Loucy (cell line): ENCODE measurements at regions not wholly inside any gene's neighbourhood (a gene's known extent, or its start where the extent isn't known, plus 50 kb on each side); places are given as distances from the start of the nearest gene placed in this dataset.
"Not testable (repeated sequence)": the region's sequence is repeated elsewhere in the genome, so short reads cannot be mapped to it uniquely, and the experiment has no call there.

Experiments used
- H2AFZ ChIP-seq: fragments of 200-600 bp; sonication (generic); 2 replicates; pipeline ENCODE4 v1.6.0; 2016; ENCODE audit warnings: antibody characterized with exemption, mild to moderate bottlenecking, low read length, moderate library complexity
- H3F3A ChIP-seq: fragments of 200-600 bp; 2 replicates; pipeline ENCODE4 v1.6.0; 2016; ENCODE audit warnings: antibody characterized with exemption, low read depth, mild to moderate bottlenecking
- H3K27me3 ChIP-seq: fragments of 200-600 bp; sonication (generic); 2 replicates; pipeline ENCODE4 v1.6.1; 2014; ENCODE audit warnings: low read length, mild to moderate bottlenecking; ENCODE audit not compliant: insufficient read depth, poor library complexity, severe bottlenecking
- H3K36me3 ChIP-seq: fragments of 200-600 bp; sonication (generic); 2 replicates; pipeline ENCODE4 v1.6.1; 2016; ENCODE audit warnings: low read length; ENCODE audit not compliant: insufficient read depth
- H3K4me1 ChIP-seq: fragments of 200-600 bp; sonication (generic); 2 replicates; pipeline ENCODE4 v1.5.1; 2014; ENCODE audit warnings: low read length, mild to moderate bottlenecking; ENCODE audit not compliant: insufficient read depth, poor library complexity, severe bottlenecking
- H3K4me2 ChIP-seq: fragments of 200-600 bp; sonication (generic); 2 replicates; pipeline ENCODE4 v1.6.0; 2014; ENCODE audit warnings: antibody characterized with exemption, low read length, low read depth, mild to moderate bottlenecking; ENCODE audit not compliant: poor library complexity, severe bottlenecking
- H3K4me3 ChIP-seq: fragments of 200-600 bp; sonication (generic); 2 replicates; pipeline ENCODE4 v1.5.1; 2014; ENCODE audit warnings: low read length, mild to moderate bottlenecking, mixed read lengths; ENCODE audit not compliant: poor library complexity, severe bottlenecking
- H3K79me2 ChIP-seq: fragments of 200-600 bp; sonication (generic); 2 replicates; pipeline ENCODE4 v1.6.1; 2014; ENCODE audit warnings: low read length; ENCODE audit not compliant: insufficient read depth
- H3K9ac ChIP-seq: fragments of 200-600 bp; sonication (generic); 2 replicates; pipeline ENCODE4 v1.6.0; 2014; ENCODE audit warnings: mild to moderate bottlenecking, low read depth, low read length, moderate library complexity; ENCODE audit not compliant: poor library complexity, severe bottlenecking
- H3K9me2 ChIP-seq: fragments of 200-600 bp; sonication (generic); replicated peaks from 2 replicates; pipeline ENCODE4 v1.6.1; 2016; ENCODE audit warnings: low read depth, low read length, mixed read lengths
- H3K9me3 ChIP-seq: fragments of 200-600 bp; sonication (generic); 2 replicates; pipeline ENCODE4 v1.6.1; 2014; ENCODE audit warnings: mild to moderate bottlenecking, antibody characterized with exemption, low read length, low read depth; ENCODE audit not compliant: insufficient read depth
- H4K20me1 ChIP-seq: fragments of 200-600 bp; sonication (generic); 2 replicates; pipeline ENCODE4 v1.6.0; 2014; ENCODE audit warnings: antibody characterized with exemption, low read length, mild to moderate bottlenecking; ENCODE audit not compliant: insufficient read depth, poor library complexity, severe bottlenecking
- CTCF ChIP-seq: fragments of 200-600 bp; sonication (generic); conservative IDR thresholded peaks from 2 replicates; pipeline ENCODE4 v1.5.1; 2014; ENCODE audit warnings: mild to moderate bottlenecking, antibody characterized with exemption, low read length
- EZH2phosphoT487 ChIP-seq: fragments of 200-600 bp; IDR thresholded peaks from 2 replicates; pipeline ENCODE4 v1.6.1; 2018; ENCODE audit warnings: antibody characterized with exemption, mild to moderate bottlenecking, moderate library complexity, borderline replicate concordance

DNA sequence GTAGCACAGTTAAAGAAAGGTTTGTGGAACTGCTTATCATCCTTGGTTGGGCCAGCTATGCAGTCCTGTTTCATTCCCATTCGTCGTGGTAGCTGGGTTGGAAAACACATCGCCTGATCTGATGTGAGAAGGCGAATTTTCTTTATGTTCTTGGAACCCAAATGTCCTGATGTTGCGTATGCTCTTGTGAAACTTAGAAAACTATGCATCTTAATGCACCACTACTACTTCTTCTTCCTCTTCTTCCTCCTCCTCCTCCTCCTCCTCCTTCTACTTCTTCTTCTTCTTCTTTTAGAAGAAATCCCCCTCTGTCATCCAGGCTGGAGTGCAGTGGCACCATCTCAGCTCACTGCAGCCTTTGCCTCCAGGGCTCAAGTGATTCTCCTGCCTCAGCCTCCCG is 381.6 kb downstream of the UTRN start:
- Histone ChIP-seq H4K20me1 (no peaks in the 10 kb centered on the region), H3F3A (no peaks in the 10 kb centered on the region), H3K4me3 (no peak overlapping the region), H3K27me3 (no peaks in the 10 kb centered on the region), H2AFZ (no peak overlapping the region), H3K4me2 (no peak overlapping the region), H3K4me1 (peaks cover 3% of the 10 kb centered on the region), H3K9me3 (peaks cover 11% of the 10 kb centered on the region; the same call in 1 of the 2 replicates), H3K36me3 (no peaks in the 10 kb centered on the region), H3K9ac (no peak overlapping the region), H3K9me2 (no peaks in the 10 kb centered on the region), H3K79me2 (0 out of 2 replicates have a peak, but pooled peaks cover 5% of the 10 kb centered on the region)
- no peak for TF ChIP-seq EZH2phosphoT487
- TF ChIP-seq CTCF: no peak

DNA sequence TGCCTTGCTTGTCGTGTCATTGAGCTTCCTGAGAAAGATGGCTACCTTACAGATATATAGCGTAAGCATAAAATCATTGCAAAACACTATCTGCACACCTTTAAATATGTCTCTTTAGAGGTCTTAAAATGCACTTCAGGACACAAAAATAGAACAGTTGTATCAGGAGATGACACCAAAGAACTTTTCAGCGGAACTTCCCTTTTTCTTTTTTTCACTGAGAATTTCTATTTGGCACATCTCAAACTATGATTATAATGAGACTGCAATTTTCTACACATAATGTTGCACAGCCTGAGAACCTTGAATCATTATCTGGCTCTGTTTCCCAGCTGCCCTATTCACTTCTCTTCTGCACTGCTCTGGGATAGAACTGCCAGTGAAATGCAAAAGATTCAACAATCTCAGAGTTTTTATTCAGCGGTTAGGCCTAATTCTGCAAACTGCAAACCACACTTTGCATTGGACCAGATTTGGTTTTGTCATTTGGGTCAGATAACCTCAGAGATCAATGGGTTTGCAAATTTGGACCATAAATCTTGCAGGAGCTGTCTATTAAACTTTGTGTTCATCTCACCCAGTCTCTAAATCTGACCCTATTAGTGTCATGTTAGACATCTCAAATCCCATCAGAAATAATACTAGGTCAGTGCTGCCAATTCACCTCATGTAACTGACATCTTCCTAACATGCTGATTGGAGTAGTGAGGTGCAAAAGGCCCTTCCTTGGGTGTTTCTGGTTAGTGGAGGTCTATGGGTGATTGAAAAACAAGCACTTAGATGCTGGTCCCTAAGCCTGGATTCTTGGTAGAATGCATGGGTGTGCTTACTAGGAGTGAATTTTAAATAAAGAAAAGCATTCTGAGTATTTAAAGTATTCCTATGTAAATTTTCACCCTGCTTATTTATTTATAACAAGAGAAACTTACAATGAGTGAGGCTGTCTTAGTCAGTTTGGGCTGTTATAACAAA is 382.7 kb downstream of the UTRN start:
- no peak overlapping the region for H2AFZ ChIP-seq
- no peak overlapping the region for H3K4me3 ChIP-seq
- H3K9me2 ChIP-seq: no peaks in the 10 kb centered on the region
- no peaks in the 10 kb centered on the region for H3K36me3 ChIP-seq
- H3K9me3 ChIP-seq: peaks cover 15% of the 10 kb centered on the region; the same call in 1 of the 2 replicates
- H3K79me2 ChIP-seq: 0 out of 2 replicates have a peak, but pooled peaks cover 8% of the 10 kb centered on the region
- no peak overlapping the region for H3K9ac ChIP-seq
- H4K20me1 ChIP-seq: no peaks in the 10 kb centered on the region
- H3F3A ChIP-seq: no peaks in the 10 kb centered on the region
- H3K4me1 ChIP-seq: peaks cover 3% of the 10 kb centered on the region
- TF ChIP-seq CTCF: no peak
- no peak for TF ChIP-seq EZH2phosphoT487
- no peak overlapping the region for H3K4me2 ChIP-seq
- no peaks in the 10 kb centered on the region for H3K27me3 ChIP-seq

DNA sequence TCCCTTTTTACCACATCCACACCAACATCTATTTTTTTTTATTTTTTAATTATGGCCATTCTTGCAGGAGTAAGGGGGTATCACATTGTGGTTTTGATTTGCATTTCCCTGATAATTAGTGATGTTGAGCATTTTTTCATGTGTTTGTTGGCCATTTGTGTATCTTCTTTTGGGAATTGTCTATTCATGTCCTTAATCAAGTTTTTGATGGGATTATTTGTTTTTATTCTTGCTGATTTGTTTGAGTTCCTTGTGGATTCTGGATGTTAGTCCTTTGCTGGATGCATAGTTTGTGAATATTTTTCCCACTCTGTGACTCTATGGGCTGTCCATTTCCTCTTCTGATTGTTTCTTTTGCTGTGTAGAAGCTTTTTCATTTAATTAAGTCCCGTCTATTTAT is 385.1 kb downstream of the UTRN start:
- not testable (repeated sequence) for H3K9ac ChIP-seq, H3K4me1 ChIP-seq, H3F3A ChIP-seq, H3K4me3 ChIP-seq, H4K20me1 ChIP-seq, H3K9me2 ChIP-seq, H3K4me2 ChIP-seq, H2AFZ ChIP-seq, H3K27me3 ChIP-seq, H3K36me3 ChIP-seq
- peaks cover 27% of the 10 kb centered on the region; the same call in 1 of the 2 replicates for H3K9me3 ChIP-seq
- peaks cover 20% of the 10 kb centered on the region for H3K79me2 ChIP-seq
